Umbilical cord (tissue), 1 donor: ENCODE measurements at regions not wholly inside any gene's neighbourhood (a gene's known extent, or its start where the extent isn't known, plus 50 kb on each side); places are given as distances from the start of the nearest gene placed in this dataset.
A peak's percentile ranks its signal among the peaks of the same experiment; 100 is the strongest.
"Not testable (repeated sequence)": the region's sequence is repeated elsewhere in the genome, so short reads cannot be mapped to it uniquely, and the experiment has no call there.

ENCODE experiments used
- DNase-seq: peaks from one replicate; pipeline ENCODE4 v3.0.0-alpha.2; 2015; ENCODE audit warnings: low spot score

DNA sequence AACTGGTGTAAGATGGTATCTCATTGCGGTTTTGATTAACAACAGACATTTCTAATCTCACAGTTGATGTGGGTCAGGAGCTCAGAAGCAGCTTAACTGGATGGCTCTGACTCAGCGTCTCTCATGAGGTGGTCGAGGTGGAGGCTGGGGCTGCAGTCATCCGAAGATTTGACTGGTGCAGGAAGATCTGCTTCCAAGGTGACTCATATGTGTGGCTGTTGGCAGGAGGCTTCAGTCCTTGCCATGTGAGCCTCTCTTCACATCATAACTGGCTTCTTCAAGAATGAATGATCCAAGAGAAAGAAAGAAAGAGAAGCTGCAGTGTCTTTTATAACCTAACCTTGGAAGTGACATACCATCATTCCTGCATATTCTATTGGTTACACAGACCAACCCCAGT lies 376.1 kb downstream of the SEC14L1 start:
- DNase-seq, result no peak

DNA sequence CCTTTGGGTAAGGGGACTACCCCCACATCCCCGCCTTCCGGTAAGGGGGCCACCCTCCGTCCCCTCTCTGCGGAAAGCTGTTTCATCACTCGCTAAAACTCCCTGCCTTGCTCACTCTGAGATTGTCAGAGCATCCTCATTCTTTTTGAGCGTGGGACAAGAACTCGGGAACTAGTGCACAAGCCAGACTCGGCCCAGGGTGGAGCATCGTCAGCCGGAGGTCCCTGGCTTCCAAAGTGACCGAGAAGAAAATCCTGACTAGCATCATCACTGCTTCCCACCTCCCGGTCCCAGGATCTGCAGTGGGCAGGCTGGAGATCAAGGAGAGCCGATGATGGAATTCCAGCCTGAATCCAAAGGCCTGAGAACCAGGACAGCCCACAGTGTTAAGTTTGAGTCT lies 380.3 kb downstream of the SEC14L1 start:
- DNase-seq, result no peak

- no peak for DNase-seq
These were observed 382.8 kb downstream of the SEC14L1 start for GRCh38 chr17:77523540-77523939.

GRCh38 chr17:77526259-77526711 lies 385.5 kb downstream of the SEC14L1 start:
- DNase-seq, result no peak

DNA sequence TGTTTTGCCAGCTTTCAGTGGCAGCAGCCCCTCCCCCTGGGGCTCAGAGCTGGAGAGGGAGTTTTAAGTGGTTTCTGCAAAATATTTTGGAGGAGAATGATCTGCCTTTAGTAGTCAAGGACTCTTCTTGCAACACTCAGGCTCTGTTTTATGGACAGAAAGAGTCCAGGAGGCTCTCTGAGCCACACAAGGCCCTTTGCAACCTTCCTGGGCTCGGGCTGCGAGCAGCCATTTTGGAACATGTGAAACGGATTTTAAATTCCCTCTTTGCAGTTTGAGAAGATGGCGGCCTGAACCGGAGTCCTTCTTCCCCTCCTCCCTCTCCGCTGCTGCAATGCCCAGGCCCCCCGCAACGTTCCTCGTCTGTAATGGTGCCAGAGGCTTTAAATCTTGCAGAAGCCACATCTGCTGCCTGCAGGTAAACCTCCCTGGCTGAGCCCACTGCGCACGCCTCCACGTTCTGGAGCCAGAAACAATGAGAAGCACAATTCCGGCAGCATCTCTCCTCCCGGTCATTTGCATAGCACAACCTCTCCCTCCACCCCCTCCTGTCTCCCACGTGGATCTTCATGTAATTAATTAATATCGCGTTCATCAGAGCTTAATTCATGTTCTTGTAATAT lies 386.1 kb downstream of the SEC14L1 start:
- no peak for DNase-seq

DNA sequence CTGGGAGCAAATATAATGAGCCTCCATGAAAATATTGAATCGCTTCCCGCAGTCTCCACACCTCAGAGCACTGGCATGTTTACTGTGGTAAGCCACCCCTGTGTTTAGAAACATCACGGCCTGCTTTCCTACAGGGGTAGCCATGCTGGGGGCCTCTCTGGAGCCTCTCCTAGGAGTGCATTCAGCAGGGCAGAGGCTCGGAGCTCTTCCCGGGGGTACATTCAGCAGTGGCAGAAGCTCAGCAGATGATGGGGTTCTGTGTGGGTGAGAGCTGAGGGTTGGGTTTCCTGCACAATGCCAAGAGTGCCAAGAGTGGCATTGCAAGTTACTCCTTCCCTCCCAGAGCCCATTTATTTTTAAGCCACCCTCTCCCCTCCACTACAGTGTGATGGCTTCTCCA lies 386.6 kb downstream of the SEC14L1 start:
- no peak for DNase-seq

GRCh38 chr17:77527836-77528505 lies 387.2 kb downstream of the SEC14L1 start:
- no peak for DNase-seq

- peak; percentile 80 for DNase-seq
These were observed 388.0 kb downstream of the SEC14L1 start for GRCh38 chr17:77528516-77529327.

GRCh38 chr17:77529328-77529650 lies 388.5 kb downstream of the SEC14L1 start:
- no peak for DNase-seq

GRCh38 chr17:77530591-77530990 lies 389.8 kb downstream of the SEC14L1 start:
- DNase-seq, result no peak

GRCh38 chr17:77531002-77531401 lies 390.2 kb downstream of the SEC14L1 start:
- DNase-seq, result no peak

- no peak for DNase-seq
These were observed 390.9 kb downstream of the SEC14L1 start for GRCh38 chr17:77531641-77532040.

DNA sequence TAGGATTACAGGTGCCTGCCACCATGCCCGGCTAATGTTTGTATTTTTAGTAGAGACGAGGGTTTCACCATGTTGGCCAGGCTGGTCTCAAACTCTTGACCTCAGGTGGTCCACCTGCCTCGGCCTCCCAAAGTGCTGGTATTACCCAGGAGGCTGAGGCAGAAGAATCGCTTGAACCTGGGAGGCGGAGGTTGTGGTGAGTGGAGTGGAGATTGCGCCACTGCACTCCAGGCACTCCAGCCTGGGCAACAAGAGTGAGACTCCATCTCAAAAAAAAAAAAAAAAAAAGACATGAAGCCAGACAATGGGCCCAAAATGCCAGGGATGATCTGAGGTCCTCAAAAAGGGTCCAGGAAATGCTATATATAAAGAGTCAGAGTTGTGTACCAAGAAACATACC lies 392.9 kb downstream of the SEC14L1 start:
- DNase-seq, result not testable (repeated sequence)

- DNase-seq, result no peak
These were observed 393.4 kb downstream of the SEC14L1 start for GRCh38 chr17:77534137-77534536.

DNA sequence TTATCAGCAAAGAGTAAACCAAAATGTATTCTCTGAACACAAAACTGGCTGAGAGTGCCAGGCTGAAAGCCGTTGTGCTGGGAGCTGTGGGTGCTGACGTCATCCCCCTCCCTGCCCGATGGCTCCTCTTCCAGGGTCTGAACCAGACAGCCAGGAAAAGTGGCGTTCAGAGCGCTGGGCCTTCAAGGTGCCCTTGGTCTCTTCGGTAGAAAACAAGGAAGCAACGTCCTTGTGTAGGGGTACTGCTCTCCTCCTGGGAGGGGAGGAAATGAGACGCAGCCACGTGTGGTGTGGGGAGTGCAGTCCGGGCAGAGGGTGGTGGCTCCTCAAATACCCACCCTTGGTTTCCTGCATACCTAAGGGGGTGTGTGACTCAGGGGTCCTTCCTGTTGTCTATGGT lies 394.7 kb downstream of the SEC14L1 start:
- DNase-seq, result peak; percentile 51

DNA sequence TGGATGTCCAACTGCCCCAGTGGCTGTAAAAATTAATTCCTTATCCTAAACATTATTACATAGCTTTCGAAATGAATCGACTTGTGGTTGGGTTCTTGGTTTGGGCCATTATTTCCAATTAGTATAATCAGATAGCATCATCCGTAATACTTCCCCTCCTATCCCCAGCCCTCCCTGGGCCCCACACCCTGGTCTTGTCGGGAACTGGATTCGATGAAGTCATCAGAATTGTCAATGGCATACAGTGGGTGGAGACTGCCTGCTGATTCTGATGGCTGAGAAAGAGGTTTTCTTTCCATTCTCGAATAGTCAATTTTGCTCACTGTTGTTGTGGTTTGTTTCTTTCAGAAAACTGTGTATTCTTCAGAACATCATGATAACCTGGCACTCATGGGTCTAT lies 395.1 kb downstream of the SEC14L1 start:
- DNase-seq, result peak; percentile 61

GRCh38 chr17:77537566-77537965 lies 396.8 kb downstream of the SEC14L1 start:
- no peak for DNase-seq

DNA sequence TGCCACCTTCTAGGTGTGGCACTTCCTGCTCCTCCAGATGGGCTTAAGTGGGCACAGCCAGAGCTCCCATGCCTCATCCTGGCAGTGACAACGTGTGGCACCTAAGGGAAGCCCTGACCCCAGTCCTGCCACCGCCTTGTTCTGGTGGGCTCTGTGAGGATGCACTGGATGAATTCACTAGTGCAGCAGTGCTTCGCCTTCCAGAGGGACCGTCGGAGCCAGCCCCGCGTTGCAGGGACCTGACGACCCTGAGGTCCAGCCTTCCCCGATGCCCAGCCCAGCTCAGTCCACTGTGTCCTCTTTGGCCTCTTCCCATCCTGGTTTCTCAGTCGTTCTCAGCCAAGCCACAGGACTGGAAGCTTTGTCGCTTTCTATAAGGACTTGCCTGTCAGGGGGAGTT lies 399.8 kb downstream of the SEC14L1 start:
- DNase-seq, result no peak

- no peak for DNase-seq
These were observed 400.2 kb downstream of the SEC14L1 start for GRCh38 chr17:77540975-77541374.

DNA sequence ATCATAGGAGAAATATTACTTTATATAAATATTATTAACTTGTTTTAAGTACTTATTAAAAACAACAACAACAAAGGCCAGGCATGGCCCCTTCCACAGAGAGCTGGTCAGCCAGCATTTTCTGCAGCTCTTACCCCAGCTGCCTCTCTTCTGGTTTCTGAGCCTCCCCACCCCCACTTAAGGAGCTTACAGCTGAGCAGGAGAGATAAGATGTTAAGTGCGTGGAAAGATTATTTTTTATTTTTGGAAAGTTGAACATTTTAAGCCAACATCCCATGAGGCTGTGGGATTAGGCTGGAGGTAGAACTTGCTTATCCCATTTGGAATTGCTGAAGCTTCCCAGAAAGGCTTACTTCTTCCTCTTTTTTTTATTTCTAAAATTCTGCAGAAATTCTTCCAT lies 401.2 kb downstream of the SEC14L1 start:
- peak; percentile 94 for DNase-seq

DNA sequence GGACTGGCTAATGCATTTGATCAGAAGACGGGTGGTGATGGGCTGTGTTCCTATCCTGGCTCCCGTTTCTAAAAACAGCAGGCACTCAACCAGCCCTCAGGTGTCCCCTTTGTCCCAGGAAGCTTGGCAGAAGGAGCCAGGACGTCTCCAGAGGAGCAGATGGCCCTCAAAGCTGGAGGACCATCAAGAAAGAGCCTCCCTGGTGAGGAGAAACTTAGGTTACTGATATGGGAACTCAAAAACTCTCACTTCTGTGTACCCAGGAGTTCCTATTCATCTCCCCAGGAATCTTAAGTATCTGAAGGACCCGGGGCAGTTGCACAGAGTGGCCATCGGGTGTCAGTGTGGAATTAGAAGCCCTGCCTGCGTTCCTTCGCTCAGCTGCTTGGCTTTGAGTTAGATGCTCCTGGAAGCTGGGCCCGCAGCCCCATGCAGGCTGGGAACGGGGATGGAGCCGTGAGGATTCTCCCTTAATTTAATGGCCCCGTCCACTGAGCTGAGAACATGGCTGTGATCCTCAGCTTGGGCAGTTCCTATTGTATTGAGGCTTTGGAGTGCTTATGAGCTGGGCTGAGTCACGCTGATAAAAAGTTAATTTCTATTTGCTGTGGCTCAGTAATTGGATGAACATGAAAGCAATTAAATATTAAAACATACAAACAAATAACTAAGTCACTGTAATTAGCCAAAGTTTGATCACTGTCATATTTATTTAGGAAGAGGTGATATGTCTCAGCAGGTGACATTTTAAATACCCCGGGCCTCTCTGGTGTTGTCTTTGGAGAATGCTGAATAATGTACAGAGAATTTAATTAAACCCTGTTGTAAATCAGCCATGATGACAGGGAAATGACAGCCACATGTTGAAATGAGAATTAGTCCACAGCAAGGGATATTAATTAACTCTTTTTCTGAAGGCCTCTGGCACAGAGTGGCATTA lies 402.1 kb downstream of the SEC14L1 start:
- DNase-seq, result peak; percentile 94

DNA sequence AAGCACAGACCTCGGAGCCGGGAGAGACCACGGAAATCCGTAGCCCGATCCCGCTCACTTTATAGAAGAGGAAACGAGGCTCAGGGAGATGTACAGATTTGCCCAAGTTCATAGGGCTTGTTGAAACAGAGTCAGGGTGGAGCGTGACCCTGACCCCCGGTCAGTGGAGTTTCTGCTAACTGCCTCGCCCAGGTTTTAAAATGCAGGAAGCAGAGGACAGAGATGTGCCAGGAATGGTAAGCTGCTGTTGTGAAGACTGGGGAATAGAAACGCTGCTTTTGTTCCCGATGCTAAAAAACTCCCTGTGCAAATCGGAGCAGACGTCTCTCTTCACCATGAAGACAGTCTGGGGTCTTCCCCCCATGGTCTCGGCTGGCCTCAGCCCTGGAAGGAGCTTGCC lies 403.0 kb downstream of the SEC14L1 start:
- DNase-seq, result no peak
